T follicular helper cell (primary cell): ENCODE measurements at regions not wholly inside any gene's neighbourhood (a gene's known extent, or its start where the extent isn't known, plus 50 kb on each side); places are given as distances from the start of the nearest gene placed in this dataset.
"Not testable (repeated sequence)": the region's sequence is repeated elsewhere in the genome, so short reads cannot be mapped to it uniquely, and the experiment has no call there.

Experiments used
- DNase-seq: peaks from one replicate; pipeline ENCODE4 v3.0.0-alpha.2; 2020; ENCODE audit warnings: low read depth

DNA sequence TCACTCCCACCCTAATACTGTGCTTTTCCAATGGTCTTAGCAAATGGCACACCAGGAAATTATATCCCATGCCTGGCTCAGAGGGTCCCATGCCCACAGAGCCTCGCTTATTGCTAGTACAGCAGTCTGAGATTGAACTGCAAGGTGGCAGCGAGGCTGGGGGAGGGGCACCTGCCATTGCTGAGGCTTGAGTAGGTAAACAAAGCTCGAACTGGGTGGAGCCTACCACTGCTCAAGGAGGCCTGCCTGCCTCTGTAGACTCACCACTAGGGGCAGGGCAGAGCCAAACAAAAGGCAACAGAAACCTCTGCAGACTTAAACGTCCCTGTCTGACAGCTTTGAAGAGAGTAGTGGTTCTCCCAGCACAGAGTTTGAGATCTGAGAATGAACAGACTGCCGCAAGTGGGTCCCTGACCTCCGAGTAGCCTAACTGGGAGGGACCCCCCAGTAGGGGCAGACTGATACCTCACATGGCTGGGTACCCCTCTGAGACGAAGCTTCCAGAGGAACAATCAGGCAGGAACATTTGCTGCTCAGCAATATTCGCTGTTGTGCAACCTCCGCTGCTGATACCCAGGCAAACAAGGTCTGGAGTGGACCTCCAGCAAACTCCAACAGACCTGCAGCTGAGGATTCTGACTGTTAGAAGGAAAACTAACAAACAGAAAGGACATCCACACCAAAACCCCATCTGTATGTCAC is 150.7 kb upstream of the FOXA2 start:
- not testable (repeated sequence) for DNase-seq

DNA sequence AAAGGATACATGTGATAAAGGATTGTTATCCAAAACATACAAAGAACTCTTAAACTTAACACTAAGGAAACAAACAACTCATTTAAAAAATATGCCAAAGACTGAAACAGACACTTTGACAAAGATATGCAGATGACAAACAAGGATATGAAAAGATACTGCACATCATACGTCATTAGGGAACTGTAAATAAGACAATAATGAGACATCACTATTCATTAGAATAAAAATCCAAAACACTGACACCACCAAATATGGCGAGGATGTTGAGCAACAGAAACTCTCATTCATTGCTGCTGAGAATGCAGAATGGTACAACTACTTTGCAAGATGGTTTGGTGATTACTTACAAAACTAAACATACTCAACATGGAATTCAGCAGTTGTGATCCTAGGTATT is 156.5 kb upstream of the FOXA2 start:
- DNase-seq = no peak

DNA sequence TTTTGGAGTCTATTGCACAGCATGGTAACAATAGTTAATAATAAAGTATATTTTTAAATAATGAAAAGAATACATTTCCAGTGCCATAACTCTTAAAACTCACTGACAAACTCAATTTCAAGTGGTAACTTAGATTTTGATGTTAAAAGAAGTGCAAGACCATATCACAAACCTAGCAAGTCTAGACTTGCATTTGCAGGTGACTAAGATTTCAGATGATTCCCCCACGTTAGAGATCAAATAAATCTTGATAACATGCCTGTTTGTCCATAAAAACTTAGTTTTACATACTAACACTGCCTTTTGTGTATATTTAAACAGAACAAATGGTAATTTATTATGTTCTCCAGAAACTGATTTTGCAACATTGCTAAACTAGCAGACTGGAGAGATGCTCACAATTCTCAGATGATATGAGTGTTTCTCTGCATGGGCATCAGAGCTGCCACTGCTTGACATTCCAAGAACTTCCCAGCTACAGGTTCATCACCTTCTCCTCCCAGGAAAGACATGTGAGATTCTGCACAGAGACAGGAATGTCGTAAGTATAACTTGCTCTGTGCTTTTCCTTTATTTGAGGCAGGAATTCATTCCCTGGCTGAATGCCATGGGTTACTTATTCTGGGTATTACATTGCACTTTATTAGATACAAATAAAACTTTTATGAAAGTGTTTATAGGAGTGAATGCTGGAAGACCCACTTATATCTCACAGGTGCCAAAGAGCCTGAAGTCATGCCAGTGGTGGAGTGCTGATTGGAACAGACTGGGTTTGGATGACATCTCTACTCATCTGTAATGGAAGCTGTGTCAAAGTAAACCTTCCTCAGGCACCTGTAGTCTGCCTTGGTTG is 160.2 kb upstream of the FOXA2 start:
- DNase-seq = no peak

DNA sequence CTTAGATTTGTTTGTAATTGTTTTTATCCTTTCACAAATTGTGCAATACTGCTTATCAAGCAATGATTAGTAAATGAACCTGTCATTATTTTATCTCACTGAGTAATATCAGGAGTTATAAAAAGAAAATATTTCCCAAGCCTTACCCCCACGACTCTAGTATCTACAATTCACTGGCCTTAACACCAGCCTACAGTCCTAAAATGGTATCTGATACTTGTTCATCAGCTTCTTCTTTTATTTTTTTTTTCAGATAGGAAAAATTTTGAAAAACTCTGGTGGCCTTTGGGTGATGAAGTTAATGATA is 160.8 kb upstream of the FOXA2 start:
- no peak for DNase-seq

DNA sequence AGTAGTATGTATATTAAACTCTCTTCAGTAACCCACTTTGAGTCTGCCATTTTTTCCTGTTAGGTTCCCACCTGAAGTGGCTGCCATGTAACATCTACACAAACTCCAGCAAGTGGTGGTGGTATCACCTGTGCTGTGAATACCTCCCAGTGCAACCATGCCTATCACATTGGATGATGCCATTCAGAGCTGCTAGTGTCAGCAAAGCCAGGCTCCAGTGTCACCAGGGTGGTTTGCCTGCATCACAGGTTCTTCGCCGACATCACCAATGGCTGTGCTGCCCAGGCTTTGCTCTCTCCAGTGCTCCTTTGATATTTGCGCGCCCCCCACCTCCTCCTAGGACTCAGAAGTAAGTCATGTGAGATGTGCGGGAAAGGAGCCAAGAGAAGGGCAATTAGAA is 162.6 kb upstream of the FOXA2 start:
- DNase-seq = no peak

DNA sequence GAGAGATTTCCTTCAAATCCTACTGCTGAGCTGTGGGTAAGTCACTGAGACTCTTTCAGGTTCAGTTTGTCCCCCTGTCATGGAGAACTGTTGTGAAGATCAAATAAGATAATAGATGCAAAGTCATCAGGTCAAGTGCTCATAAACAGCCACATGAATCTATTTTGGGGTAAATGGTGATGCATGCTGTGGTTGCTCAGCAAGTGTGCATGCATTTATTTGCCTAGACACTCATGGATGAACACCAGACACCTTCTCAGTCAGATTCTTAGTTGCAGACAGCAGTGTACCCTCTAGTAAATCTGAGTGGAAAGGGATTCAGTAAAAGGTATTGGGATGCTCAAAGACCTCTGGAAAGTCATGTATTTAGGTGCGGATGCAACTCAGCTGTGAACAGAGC is 168.0 kb upstream of the FOXA2 start:
- DNase-seq = no peak

DNA sequence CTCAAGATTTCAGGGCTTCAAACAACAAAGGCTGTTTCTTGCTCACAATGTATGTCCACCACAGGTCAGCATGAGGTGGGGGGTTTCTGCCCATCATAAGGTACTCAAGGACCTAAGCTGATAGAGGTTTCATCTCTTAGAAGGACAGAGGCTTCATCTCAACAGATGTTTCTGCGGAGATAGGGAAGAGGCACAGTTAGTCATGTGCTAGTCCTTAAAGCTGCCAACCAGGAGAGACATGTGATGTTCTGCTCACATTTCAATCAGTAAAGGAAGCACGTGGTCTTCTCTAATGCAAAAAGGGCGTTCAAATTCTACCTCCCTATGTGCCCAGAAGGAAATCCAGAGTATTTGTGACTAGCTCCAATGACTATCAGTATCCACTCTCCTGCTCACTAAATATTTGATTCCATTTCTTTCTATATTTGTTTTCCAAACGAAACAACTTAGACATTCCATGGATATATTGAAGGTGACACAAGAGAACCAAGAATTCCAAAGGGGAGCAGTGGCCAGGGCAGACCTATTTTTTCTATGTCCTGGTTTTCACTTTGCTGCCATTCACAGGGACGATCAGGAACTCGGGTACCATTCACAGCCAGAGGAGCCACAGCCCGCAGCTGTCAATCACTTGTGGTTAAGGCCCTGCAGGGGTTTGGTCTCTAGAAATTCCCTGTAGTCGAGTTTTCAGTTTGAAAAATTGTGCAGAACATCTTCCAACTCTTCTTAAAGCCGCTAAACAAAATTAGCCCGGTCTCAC is 173.2 kb upstream of the FOXA2 start:
- DNase-seq = no peak

DNA sequence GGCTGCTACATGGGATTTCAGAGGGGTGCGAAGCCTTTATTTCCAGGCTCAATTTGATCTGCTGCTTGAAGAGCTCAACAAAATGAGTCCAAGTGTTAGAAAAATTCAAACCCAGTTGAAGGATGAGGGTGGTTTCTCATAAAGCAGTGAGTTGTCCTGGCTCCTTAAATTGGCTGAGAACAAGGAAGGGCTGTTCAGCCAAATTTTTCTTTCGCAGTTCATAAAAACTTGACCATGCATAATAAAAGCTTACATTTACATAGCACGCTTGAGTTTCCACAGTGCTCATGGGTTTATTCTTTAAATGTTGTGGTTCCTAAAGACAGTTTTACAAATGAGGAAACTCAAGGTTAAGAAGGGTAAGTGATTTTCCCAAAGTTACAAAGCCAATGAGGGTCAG is 174.4 kb upstream of the FOXA2 start:
- DNase-seq = no peak

DNA sequence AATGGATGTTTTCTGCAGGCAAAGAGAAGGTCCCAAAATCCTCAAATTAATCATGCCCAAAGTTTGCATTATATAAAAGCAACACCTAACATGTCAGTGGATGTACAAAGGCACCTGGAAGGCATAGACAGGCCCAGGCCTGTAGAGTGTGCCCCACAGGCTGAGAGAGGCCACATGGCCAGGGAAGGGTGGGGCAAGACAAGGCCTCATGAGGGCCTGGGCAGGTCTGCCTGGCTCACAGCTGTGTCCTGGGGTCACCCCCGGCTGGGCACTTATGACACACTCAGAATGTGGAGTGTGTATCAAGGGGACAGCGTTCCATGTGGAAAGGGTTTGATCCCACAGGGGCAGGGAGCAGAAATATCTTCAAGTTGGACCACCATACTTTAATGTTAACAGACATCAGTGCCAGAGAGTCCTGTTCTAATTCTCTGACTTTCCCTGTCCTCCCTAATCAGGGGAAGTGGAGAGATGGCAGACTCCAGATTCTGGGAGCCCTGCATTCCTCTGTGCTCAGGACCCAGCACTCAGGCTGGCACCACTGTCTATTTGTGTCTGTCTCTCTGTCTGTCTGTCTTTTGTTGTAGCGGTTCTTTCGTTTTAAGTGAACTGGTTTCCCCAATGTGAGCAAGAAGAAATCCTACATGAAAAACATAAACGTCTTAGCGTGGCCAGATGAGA is 178.3 kb upstream of the FOXA2 start:
- DNase-seq = no peak

DNA sequence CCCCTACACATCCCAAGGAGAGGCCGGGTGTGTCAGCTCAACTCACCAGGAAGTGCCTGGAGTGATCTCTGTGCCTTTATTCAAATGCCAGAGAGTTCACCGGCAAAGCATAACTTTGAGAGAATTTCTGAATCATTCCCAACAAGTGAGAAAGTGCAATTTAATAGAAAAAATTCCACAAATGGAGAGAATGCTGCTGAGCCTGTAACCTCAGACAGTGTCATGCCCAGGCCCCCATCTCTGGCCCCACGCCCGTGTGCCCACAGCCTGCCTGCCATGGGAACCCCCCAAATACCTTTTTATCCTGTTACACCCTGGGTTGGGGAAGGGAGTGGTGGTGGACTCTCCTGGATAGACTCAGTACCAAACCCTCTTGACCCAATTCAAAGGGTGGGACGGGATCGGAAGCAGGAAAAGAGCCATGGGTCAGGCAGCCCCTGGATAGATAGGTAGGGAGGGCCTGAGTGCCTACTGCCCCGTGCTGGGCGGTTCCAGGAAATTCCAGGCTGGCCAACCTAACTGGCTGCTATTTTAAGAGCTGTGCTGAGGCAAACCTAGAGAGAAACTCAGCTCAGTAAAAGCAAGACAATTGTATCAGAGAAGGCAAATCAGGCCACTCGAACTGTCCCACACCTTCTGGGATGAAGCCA is 179.0 kb upstream of the FOXA2 start:
- DNase-seq = no peak

DNA sequence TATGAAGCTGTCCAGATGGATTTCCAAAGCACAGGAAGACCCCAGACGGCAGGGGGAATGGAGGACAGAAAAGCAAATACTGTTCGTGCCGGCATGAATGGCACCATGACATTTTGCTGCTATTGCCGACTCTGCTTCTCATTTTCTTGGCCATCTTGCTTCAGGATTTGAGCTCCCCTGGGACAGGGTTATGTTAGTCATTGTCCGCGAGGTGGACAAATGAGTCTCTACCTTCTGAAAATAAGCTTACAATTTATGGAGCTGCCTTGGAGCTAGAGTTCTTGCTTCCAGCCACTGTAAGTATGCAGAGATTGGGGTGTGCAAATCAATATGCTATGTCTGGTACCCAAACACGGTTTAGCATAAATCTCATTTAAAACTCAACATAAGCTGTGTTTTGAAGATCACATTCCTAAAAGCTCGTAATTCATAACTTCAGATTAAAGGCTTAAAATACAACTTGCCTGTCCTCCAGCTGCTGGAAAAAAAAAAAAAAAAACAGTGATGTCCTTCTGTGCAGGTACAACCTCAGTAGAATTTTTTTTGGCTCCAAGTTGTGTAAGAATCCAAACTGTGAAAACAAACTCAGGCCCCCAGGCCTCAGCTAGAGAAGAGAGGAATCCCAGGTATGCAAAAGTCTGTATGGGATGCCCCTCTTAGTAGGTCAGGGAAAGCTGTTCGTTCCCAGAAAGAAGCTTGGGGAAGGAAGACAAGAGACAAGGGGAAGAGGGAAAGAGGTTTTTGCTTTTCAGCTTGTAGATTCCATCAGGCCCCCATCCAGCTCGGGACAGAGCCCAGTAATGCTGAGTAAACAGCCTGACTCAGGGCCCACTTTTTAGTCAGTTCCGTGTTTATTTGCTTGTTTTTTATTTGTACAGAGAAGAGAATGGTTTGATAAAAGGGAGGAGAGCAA is 184.2 kb upstream of the FOXA2 start:
- DNase-seq = no peak

DNA sequence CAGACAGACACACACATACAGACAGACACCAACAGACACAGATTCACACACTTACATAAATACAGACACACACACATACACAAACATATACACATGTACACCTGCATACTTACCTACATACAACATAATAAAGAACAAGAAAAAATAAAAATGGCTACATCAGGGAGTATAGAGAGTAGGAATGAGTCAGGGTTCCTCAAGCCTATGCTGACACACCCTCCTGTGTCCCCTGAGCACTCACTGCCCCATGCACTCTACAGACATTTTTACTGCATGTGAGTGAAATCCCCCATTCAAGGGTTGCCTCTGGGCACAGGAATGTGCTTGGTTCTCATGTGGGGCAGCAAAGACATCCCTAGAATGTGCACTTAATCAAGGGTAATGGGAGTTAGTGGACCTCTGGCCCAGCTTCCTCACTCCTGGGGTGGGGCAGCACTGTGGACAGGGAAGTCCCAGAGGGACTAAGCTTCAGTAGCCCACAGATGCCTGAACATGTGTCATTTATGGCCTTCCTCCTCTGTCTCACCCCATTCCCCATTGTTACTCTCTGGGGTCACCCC is 185.9 kb upstream of the FOXA2 start:
- DNase-seq = no peak

DNA sequence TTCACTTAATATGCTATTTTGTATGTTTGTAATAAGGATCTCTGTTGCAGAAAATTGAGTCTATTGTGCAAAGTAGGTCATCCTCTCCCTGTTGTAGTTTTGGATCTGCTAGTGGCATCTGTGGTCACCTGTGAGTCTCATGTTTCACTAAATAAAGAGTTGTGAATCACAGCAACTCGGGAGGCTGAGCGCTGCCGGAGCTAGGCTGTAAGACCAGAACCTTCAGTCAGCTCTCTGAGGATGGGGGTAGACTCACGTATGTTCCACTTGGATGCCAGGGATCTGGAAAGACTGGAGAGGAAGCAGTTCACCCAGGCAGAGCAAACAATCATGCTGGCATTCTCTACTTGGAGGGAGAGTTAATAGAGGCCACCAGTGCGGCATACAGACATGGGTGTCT is 187.3 kb upstream of the FOXA2 start:
- DNase-seq = no peak

DNA sequence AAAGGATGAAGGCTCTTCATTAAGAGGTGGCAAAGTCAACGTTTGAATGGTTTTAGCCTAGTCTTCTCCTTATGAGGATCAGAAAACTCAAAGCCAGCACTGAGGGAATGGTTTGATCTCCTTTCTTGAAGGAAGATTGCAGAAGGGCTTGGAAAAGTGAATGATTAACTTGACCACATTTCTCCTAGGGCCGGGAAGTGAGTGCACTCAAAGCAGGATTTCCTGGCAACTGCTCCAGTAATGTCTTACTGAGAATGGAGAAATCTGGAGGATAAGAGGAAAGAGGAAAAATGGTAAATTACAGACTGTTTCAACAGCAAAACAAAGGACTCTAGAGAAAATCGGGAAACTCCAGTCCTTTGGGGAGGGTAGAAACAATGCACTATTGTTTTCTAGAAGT is 189.0 kb upstream of the FOXA2 start:
- no peak for DNase-seq

DNA sequence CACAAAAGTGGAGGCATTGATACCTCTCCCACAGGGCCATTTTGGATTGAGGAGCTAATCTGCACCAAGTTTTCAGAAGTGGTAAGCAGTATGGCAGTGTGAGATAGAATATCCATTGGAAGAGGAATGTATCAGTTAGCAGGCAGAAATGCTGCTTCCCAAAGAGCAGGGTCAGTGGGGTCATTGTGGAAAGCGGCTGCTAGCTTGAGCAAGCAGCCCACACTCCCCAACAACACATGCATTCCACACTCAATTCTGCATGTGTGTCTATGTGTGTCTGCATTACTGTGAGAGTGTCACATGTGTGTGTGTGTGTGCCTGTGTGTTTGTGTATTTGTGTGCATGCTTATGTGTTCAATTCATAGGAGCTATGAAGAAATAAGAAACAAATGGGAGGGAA is 190.9 kb upstream of the FOXA2 start:
- no peak for DNase-seq

DNA sequence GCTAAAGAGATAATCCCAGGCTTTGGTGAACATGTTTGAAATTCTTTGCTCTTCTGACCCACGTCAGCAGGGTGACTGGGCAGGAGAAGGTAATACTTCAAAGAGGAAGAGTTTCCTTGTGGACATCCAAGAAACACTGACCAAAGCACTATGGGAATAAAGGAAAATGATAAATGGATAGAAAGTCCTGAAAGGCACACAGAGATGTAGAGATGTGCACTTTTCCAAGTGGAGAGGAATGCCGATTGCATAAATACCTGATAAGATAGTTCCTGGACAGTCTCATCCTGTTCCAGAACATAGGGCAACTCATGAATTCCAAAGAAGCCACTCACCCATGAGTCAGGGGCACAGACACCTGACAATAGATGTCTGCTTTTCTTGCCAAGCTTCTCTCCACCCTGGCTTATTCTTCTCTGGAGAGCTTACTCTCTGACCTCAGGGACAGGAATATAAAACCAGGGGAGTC is 191.3 kb upstream of the FOXA2 start:
- no peak for DNase-seq

DNA sequence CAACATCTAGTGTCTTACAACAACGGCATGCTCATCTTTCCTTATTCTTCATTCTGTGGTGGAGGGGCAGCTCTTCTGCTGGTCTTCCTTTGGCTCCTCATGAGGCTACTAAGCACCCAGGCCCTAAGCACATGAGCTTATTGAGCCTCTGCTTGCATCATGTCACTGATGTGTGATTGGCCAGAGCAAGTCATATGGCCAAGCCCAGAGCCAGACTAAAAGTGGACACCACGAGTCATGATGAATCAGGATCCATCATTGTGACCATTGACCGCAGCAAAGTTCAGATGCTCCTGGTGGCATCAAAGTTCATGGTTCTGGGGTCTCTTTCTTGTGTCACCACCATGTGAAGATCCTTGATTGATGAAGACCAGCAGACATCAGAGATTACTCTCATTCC is 192.0 kb upstream of the FOXA2 start:
- no peak for DNase-seq

DNA sequence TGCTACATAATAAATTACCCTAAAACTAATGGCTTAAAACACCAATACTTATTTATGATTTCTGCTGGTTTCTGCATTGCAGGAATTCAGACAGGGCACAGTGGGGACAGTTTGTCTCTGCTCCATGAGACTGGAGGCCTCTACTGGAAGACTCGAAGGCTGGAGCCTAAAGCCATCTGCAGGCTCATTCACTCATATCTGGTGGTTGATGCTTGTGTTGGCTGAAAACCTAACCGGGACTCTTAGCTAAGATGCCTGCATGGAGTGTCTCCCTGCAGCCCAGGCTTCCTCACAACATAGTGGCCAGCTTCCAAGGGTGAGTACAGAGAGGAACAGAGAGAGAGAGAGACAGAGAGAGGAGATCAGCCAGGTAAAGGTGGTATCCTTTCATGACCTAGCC is 195.5 kb upstream of the FOXA2 start:
- DNase-seq = no peak

DNA sequence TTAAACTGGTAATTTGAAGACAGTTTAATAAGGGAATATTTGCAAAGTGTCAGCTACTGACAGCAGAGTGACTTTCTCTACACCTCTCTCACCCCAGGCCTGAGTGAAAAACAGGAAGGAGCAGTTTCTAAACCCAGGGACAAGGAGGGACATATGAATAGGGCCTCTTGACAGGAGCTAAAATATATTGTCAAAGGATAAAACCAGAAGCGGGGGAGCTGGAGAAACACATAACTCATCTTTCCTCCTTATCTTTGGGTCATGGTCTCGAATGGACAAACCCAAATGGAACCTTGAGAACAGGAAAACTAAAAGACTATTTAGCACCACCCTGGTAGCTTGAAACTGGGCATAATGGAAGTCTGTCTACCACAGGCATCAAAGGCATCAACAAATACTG is 197.5 kb upstream of the FOXA2 start:
- no peak for DNase-seq

DNA sequence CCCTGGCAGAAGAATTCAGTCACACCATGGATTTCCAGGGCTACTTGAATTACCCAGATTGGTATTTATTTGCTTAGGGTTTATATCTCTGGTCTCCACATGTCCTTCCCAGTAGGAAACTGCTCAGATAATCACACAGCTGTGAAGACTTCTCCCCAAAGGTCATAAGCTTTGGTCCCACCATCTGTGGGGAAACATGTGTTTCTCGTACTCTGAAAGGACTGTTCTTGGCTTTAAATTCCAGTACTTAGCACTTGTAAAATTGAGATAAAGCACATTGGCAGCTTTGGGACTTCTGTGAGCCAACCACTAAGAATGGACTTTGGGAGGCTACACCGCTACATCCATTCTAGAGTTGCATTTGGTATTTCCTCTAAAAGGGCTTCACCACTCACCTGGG is 205.3 kb upstream of the FOXA2 start:
- no peak for DNase-seq
